ENCODE measurements at regions not wholly inside any gene's neighbourhood (a gene's known extent, or its start where the extent isn't known, plus 50 kb on each side); places are given as distances from the start of the nearest gene placed in this dataset.

DNA sequence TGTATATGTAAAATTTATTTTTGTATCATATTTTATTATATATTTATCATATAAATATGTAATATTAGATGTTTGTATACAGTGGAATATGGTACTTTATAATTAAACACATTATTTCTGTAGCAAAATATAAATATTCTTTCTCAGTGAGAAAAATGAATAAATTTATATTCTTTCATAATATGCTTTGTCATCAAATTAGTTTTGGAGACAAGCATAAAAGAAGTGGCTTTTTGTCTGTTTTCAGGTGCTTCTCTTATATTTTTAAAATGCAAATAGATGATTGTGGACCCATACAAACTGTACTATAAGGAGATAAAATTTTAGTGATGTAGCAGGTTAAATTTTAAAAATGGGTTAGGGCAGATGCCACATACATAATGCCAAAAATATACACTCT lies 222.4 kb upstream of the CNTN5 start:
- Histone ChIP-seq H3K4me3 (no peak overlapping the region), H3K36me3 (no peaks in the 10 kb centered on the region), H3K27ac (no peak overlapping the region), H3K4me1 (no peaks in the 10 kb centered on the region), H3K27me3 (no peaks in the 10 kb centered on the region), H3K9me3 (peaks cover 0 to 11% of the 10 kb centered on the region in 2 donors)
- intact Hi-C loops (cut with DNase I): no loop called here
- TF ChIP-seq CTCF (IDR thresholded peaks at IDR 0.05): no peak
- no peak for DNase-seq (ENCODE audit: low spot score in 2 of 2)

- Histone ChIP-seq H3K4me1 (no peaks in the 10 kb centered on the region), H3K36me3 (no peaks in the 10 kb centered on the region), H3K27ac (no peak overlapping the region), H3K27me3 (no peaks in the 10 kb centered on the region), H3K9me3 (no peaks in the 10 kb centered on the region), H3K4me3 (no peak overlapping the region)
- intact Hi-C loops (cut with DNase I): no loop called here
- TF ChIP-seq CTCF (IDR thresholded peaks at IDR 0.05): no peak
- no peak for DNase-seq (ENCODE audit: low spot score in 2 of 2)
Observed at GRCh38 chr11:98800696-98801095, 220.1 kb upstream of the CNTN5 start.

GRCh38 chr11:98828986-98829708 lies 191.6 kb upstream of the CNTN5 start:
- DNase-seq (ENCODE audit: low spot score in 2 of 2): no peak
- Histone ChIP-seq H3K27me3 (no peaks in the 10 kb centered on the region), H3K36me3 (no peaks in the 10 kb centered on the region), H3K4me3 (no peak overlapping the region), H3K27ac (no peak overlapping the region), H3K4me1 (no peaks in the 10 kb centered on the region), H3K9me3 (no peaks in the 10 kb centered on the region)
- TF ChIP-seq CTCF (IDR thresholded peaks at IDR 0.05): no peak
- intact Hi-C loops (cut with DNase I): no loop called here

DNA sequence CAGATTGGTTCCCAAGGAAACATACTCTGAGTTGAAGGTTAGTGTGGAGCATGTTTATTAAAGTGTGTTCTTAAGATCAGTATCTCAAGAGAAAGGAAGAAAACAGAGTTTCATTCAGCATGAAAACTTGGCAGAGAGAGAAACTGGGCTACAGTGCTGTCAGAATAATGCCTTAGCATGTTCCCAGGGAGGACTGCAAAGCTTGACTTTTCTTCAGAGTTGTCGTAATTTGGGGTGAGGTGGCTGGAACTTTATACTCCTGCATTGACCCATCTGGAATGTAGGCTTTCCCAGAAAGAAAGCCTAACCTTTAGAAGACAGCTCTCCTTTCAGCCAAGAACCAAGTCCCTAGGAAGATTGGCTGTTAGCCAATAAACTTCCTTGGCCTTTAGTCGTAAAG lies 190.8 kb upstream of the CNTN5 start:
- Histone ChIP-seq H3K27ac (no peak overlapping the region), H3K4me1 (no peaks in the 10 kb centered on the region), H3K36me3 (no peaks in the 10 kb centered on the region), H3K4me3 (no peak overlapping the region), H3K9me3 (no peaks in the 10 kb centered on the region), H3K27me3 (no peaks in the 10 kb centered on the region)
- intact Hi-C loops (cut with DNase I): no loop called here
- no peak for DNase-seq (ENCODE audit: low spot score in 2 of 2)
- TF ChIP-seq CTCF (IDR thresholded peaks at IDR 0.05): no peak

- Histone ChIP-seq H3K27me3 (no peaks in the 10 kb centered on the region), H3K27ac (no peak overlapping the region), H3K9me3 (no peaks in the 10 kb centered on the region), H3K4me3 (no peak overlapping the region), H3K36me3 (no peaks in the 10 kb centered on the region), H3K4me1 (no peaks in the 10 kb centered on the region)
- intact Hi-C loops (cut with DNase I): no loop called here
- DNase-seq (ENCODE audit: low spot score in 2 of 2): no peak
- TF ChIP-seq CTCF (IDR thresholded peaks at IDR 0.05): no peak
Observed at GRCh38 chr11:98834776-98835175, 186.0 kb upstream of the CNTN5 start.

DNA sequence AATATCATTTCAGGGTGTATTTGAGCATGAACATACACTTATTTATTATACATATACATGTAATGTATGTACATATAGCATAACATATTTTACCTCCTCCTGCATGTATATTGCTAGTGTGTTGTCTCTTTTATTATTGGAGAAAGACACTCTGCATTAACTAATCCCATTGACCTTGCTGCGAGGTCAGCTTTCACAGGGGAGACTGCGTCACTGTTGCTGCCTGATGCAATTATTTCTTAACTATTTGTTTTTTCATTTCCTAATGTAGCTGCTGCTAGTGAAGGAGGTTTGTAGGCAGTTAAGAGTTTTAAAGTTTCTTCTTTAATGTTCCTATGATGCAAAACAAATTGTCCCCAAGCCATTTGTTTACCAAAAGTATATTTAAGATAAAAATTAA lies 185.4 kb upstream of the CNTN5 start:
- no peak overlapping the region for H3K4me3 ChIP-seq
- no peak overlapping the region for H3K27ac ChIP-seq
- DNase-seq (ENCODE audit: low spot score in 2 of 2): no peak
- H3K36me3 ChIP-seq: no peaks in the 10 kb centered on the region
- TF ChIP-seq CTCF (IDR thresholded peaks at IDR 0.05): no peak
- H3K27me3 ChIP-seq: no peaks in the 10 kb centered on the region
- intact Hi-C loops (cut with DNase I): no loop called here
- H3K9me3 ChIP-seq: no peaks in the 10 kb centered on the region
- H3K4me1 ChIP-seq: no peaks in the 10 kb centered on the region

Measured in ascending aorta (tissue), 2 donors.